ENCODE measurements at regions not wholly inside any gene's neighbourhood (a gene's known extent, or its start where the extent isn't known, plus 50 kb on each side); places are given as distances from the start of the nearest gene placed in this dataset.

DNA sequence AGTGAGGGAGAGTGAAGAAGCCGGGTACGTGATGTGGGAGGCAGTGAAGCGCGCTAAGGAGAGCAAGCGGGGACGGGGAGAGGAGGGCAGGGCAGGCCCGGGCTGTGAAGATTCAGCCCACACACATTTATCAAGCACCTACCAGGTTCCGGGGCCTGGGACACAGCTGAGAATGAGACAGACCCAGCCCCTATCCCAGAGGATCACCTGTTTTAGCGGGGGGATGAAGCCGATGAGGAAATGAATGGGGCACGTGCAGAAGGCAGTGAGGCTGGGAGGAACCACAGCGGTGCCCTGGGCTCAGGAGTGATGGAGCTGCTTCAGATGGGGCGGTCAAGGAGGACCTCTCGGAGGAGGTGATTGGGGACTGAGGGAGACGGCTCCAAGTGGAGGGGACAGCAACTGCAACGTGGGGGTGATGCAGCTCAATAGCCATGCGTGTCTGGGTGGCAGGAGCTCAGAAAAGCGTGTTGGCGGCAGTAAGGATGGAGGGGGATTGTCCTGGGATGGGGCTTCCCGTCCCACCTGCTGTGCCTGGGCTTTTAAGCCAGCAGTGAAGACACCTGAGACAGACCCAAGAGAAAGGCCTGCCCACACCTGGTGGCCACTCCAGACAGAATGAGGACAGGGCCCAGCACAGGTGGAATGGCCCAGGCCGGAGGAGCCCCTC is 77.5 kb upstream of the UNC5A start:
- TF ChIP-seq CTCF (IDR thresholded peaks at IDR 0.05; ENCODE audit: insufficient read depth, low read length, poor library complexity, severe bottlenecking): no peak
- no peak for TF ChIP-seq EZH2phosphoT487 (conservative IDR thresholded peaks at IDR 0.05; ENCODE audit: low read length)
